ENCODE measurements at regions not wholly inside any gene's neighbourhood (a gene's known extent, or its start where the extent isn't known, plus 50 kb on each side); places are given as distances from the start of the nearest gene placed in this dataset.
A peak's percentile ranks its signal among the peaks of the same experiment; 100 is the strongest.

GRCh38 chr18:1124495-1124894 lies 219.8 kb downstream of the ADCYAP1 start:
- no peak for DNase-seq
- Histone ChIP-seq H2BK5ac (ENCODE audit: low read depth, low read length, poor library complexity) (no peak overlapping the region), H3K79me2 (ENCODE audit: control insufficient read depth, insufficient read depth, low read length, poor library complexity) (no peaks in the 10 kb centered on the region), H2AK5ac (ENCODE audit: low read length) (no peak overlapping the region), H3K4me3 (ENCODE audit: low read depth, low read length) (no peak overlapping the region), H4K91ac (ENCODE audit: low read depth, low read length) (no peak overlapping the region), H3K27me3 (ENCODE audit: insufficient read depth, low read length) (no peaks in the 10 kb centered on the region), H3K9me3 (ENCODE audit: insufficient read depth, low read depth, low read length) (no peaks in the 10 kb centered on the region), H4K12ac (ENCODE audit: low read depth, low read length) (no peak overlapping the region), H3K14ac (ENCODE audit: low read length) (no peak overlapping the region), H2AFZ (ENCODE audit: insufficient read depth, low read length, poor library complexity) (no peak overlapping the region), H3K36me3 (ENCODE audit: control insufficient read depth in 1 of 2, insufficient read depth in 2 of 2, low read length in 2 of 2) (no peaks in the 10 kb centered on the region), H3K18ac (ENCODE audit: low read length) (no peak overlapping the region), H3K27ac (ENCODE audit: low read depth, low read length) (no peak overlapping the region), H2BK12ac (ENCODE audit: low read length) (no peak overlapping the region), H2BK120ac (ENCODE audit: insufficient read depth, low read length, poor library complexity) (no peak overlapping the region), H3K4me2 (ENCODE audit: low read length) (no peak overlapping the region), H3K79me1 (ENCODE audit: low read length) (no peaks in the 10 kb centered on the region), H3K9ac (ENCODE audit: low read length) (no peak overlapping the region), H3K4ac (ENCODE audit: low read depth, low read length) (no peak overlapping the region), H3K23ac (ENCODE audit: low read length) (no peak overlapping the region), H3K4me1 (ENCODE audit: control insufficient read depth in 1 of 2, insufficient read depth in 2 of 2, low read length in 2 of 2) (no peaks in the 10 kb centered on the region), H4K8ac (ENCODE audit: low read depth, low read length) (no peak overlapping the region)
- WGBS (ENCODE audit: extremely low coverage, insufficient coverage, insufficient read length): no CpG with 5 or more reads among the region's 2 CpGs

GRCh38 chr18:1133541-1133940 lies 228.9 kb downstream of the ADCYAP1 start:
- Histone ChIP-seq H3K79me1 (ENCODE audit: low read length) (no peaks in the 10 kb centered on the region), H3K9ac (ENCODE audit: low read length) (no peak overlapping the region), H3K36me3 (ENCODE audit: control insufficient read depth in 1 of 2, insufficient read depth in 2 of 2, low read length in 2 of 2) (no peaks in the 10 kb centered on the region), H4K91ac (ENCODE audit: low read depth, low read length) (no peak overlapping the region), H3K14ac (ENCODE audit: low read length) (no peak overlapping the region), H2BK120ac (ENCODE audit: insufficient read depth, low read length, poor library complexity) (no peak overlapping the region), H3K9me3 (ENCODE audit: insufficient read depth, low read depth, low read length) (no peaks in the 10 kb centered on the region), H3K18ac (ENCODE audit: low read length) (no peak overlapping the region), H3K4me1 (ENCODE audit: control insufficient read depth in 1 of 2, insufficient read depth in 2 of 2, low read length in 2 of 2) (no peaks in the 10 kb centered on the region), H4K12ac (ENCODE audit: low read depth, low read length) (no peak overlapping the region), H3K4me2 (ENCODE audit: low read length) (no peak overlapping the region), H3K4me3 (ENCODE audit: low read depth, low read length) (no peak overlapping the region), H2AK5ac (ENCODE audit: low read length) (no peak overlapping the region), H4K8ac (ENCODE audit: low read depth, low read length) (no peak overlapping the region), H3K27me3 (ENCODE audit: insufficient read depth, low read length) (no peaks in the 10 kb centered on the region), H2BK5ac (ENCODE audit: low read depth, low read length, poor library complexity) (no peak overlapping the region), H3K27ac (ENCODE audit: low read depth, low read length) (no peak overlapping the region), H3K23ac (ENCODE audit: low read length) (no peak overlapping the region), H3K79me2 (ENCODE audit: control insufficient read depth, insufficient read depth, low read length, poor library complexity) (no peaks in the 10 kb centered on the region), H2AFZ (ENCODE audit: insufficient read depth, low read length, poor library complexity) (no peak overlapping the region), H3K4ac (ENCODE audit: low read depth, low read length) (no peak overlapping the region), H2BK12ac (ENCODE audit: low read length) (no peak overlapping the region)
- no peak for DNase-seq
- WGBS (ENCODE audit: extremely low coverage, insufficient coverage, insufficient read length): no CpG with 5 or more reads among the region's 2 CpGs

- WGBS (ENCODE audit: extremely low coverage, insufficient coverage, insufficient read length): no CpG with 5 or more reads among the region's 1 CpG
- no peak overlapping the region for H2BK120ac ChIP-seq (ENCODE audit: insufficient read depth, low read length, poor library complexity)
These were observed 243.1 kb downstream of the ADCYAP1 start for GRCh38 chr18:1147730-1148129.

GRCh38 chr18:1149709-1150108 lies 245.0 kb downstream of the ADCYAP1 start:
- Histone ChIP-seq H3K79me1 (ENCODE audit: low read length) (no peaks in the 10 kb centered on the region), H3K36me3 (ENCODE audit: control insufficient read depth in 1 of 2, insufficient read depth in 2 of 2, low read length in 2 of 2) (no peaks in the 10 kb centered on the region)

More at GRCh38 chr18:1147730-1148129, 243.1 kb downstream of the ADCYAP1 start:
- H2BK12ac ChIP-seq (ENCODE audit: low read length): no peak overlapping the region
- no peak overlapping the region for H2AK5ac ChIP-seq (ENCODE audit: low read length)
- H3K9me3 ChIP-seq (ENCODE audit: insufficient read depth, low read depth, low read length): no peaks in the 10 kb centered on the region
- H3K36me3 ChIP-seq (ENCODE audit: control insufficient read depth in 1 of 2, insufficient read depth in 2 of 2, low read length in 2 of 2): no peaks in the 10 kb centered on the region
- no peak overlapping the region for H4K12ac ChIP-seq (ENCODE audit: low read depth, low read length)
- H3K27me3 ChIP-seq (ENCODE audit: insufficient read depth, low read length): no peaks in the 10 kb centered on the region
- no peak overlapping the region for H3K18ac ChIP-seq (ENCODE audit: low read length)
- no peak overlapping the region for H3K14ac ChIP-seq (ENCODE audit: low read length)
- no peak overlapping the region for H2BK5ac ChIP-seq (ENCODE audit: low read depth, low read length, poor library complexity)
- H3K4me3 ChIP-seq (ENCODE audit: low read depth, low read length): no peak overlapping the region
- no peak overlapping the region for H3K23ac ChIP-seq (ENCODE audit: low read length)
- H3K9ac ChIP-seq (ENCODE audit: low read length): peak overlapping the region; percentile 37
- H3K4me2 ChIP-seq (ENCODE audit: low read length): no peak overlapping the region
- no peaks in the 10 kb centered on the region for H3K4me1 ChIP-seq (ENCODE audit: control insufficient read depth in 1 of 2, insufficient read depth in 2 of 2, low read length in 2 of 2)
- no peak for DNase-seq
- H4K91ac ChIP-seq (ENCODE audit: low read depth, low read length): no peak overlapping the region
- H3K79me1 ChIP-seq (ENCODE audit: low read length): no peaks in the 10 kb centered on the region
- H3K27ac ChIP-seq (ENCODE audit: low read depth, low read length): no peak overlapping the region
- no peak overlapping the region for H4K8ac ChIP-seq (ENCODE audit: low read depth, low read length)
- no peaks in the 10 kb centered on the region for H3K79me2 ChIP-seq (ENCODE audit: control insufficient read depth, insufficient read depth, low read length, poor library complexity)
- H3K4ac ChIP-seq (ENCODE audit: low read depth, low read length): no peak overlapping the region
- no peak overlapping the region for H2AFZ ChIP-seq (ENCODE audit: insufficient read depth, low read length, poor library complexity)

More at GRCh38 chr18:1149709-1150108, 245.0 kb downstream of the ADCYAP1 start:
- no peak for DNase-seq
- H3K4me3 ChIP-seq (ENCODE audit: low read depth, low read length): no peak overlapping the region
- H2BK5ac ChIP-seq (ENCODE audit: low read depth, low read length, poor library complexity): no peak overlapping the region
- no peaks in the 10 kb centered on the region for H3K27me3 ChIP-seq (ENCODE audit: insufficient read depth, low read length)
- no peak overlapping the region for H3K23ac ChIP-seq (ENCODE audit: low read length)
- H2AFZ ChIP-seq (ENCODE audit: insufficient read depth, low read length, poor library complexity): no peak overlapping the region
- no peak overlapping the region for H2BK120ac ChIP-seq (ENCODE audit: insufficient read depth, low read length, poor library complexity)
- no peak overlapping the region for H3K18ac ChIP-seq (ENCODE audit: low read length)
- no peaks in the 10 kb centered on the region for H3K79me2 ChIP-seq (ENCODE audit: control insufficient read depth, insufficient read depth, low read length, poor library complexity)
- H3K4me1 ChIP-seq (ENCODE audit: control insufficient read depth in 1 of 2, insufficient read depth in 2 of 2, low read length in 2 of 2): no peaks in the 10 kb centered on the region
- no peak overlapping the region for H3K27ac ChIP-seq (ENCODE audit: low read depth, low read length)
- no peak overlapping the region for H3K9ac ChIP-seq (ENCODE audit: low read length)
- H2BK12ac ChIP-seq (ENCODE audit: low read length): no peak overlapping the region
- no peak overlapping the region for H3K14ac ChIP-seq (ENCODE audit: low read length)
- H2AK5ac ChIP-seq (ENCODE audit: low read length): no peak overlapping the region
- H4K91ac ChIP-seq (ENCODE audit: low read depth, low read length): no peak overlapping the region
- H3K4ac ChIP-seq (ENCODE audit: low read depth, low read length): no peak overlapping the region
- H4K12ac ChIP-seq (ENCODE audit: low read depth, low read length): no peak overlapping the region
- no CpG with 5 or more reads among the region's 4 CpGs for WGBS (ENCODE audit: extremely low coverage, insufficient coverage, insufficient read length)
- no peaks in the 10 kb centered on the region for H3K9me3 ChIP-seq (ENCODE audit: insufficient read depth, low read depth, low read length)
- H3K4me2 ChIP-seq (ENCODE audit: low read length): no peak overlapping the region
- H4K8ac ChIP-seq (ENCODE audit: low read depth, low read length): no peak overlapping the region

Data from trophoblast cell (in vitro differentiated cells and primary cell).